ENCODE measurements at regions not wholly inside any gene's neighbourhood (a gene's known extent, or its start where the extent isn't known, plus 50 kb on each side); places are given as distances from the start of the nearest gene placed in this dataset.

GRCh38 chr4:106463622-106464021, 95.0 kb upstream of the GIMD1 start:
- TF ChIP-seq CTCF (IDR thresholded peaks at IDR 0.05) (no peak), EZH2 (IDR thresholded peaks at IDR 0.05; ENCODE audit: borderline replicate concordance, insufficient read depth, low read depth, low read length, poor library complexity, severe bottlenecking) (no peak)

Data from B cell (primary cell).